ENCODE measurements at regions not wholly inside any gene's neighbourhood (a gene's known extent, or its start where the extent isn't known, plus 50 kb on each side); places are given as distances from the start of the nearest gene placed in this dataset.

- TF ChIP-seq ZMIZ1 (IDR thresholded peaks at IDR 0.05; ENCODE audit: low read depth in 2 of 2, low read length in 2 of 2) (no peak), E2F6 (IDR thresholded peaks at IDR 0.05; ENCODE audit: borderline replicate concordance in 1 of 2, extremely low read depth in 1 of 2, insufficient read depth in 1 of 2, insufficient read length in 1 of 2, low read depth in 1 of 2, low read length in 1 of 2, poor library complexity in 1 of 2, severe bottlenecking in 1 of 2) (no peak), ZBTB34 (CRISPR knock-in tag; IDR thresholded peaks at IDR 0.05) (no peak), MBD2 (IDR thresholded peaks at IDR 0.05; ENCODE audit: borderline replicate concordance, low read depth) (no peak), CLOCK (CRISPR knock-in tag; IDR thresholded peaks at IDR 0.05; ENCODE audit: borderline replicate concordance) (no peak), FUS (optimal IDR thresholded peaks at IDR 0.05; ENCODE audit: low read depth, low read length) (no peak), RERE (CRISPR knock-in tag; IDR thresholded peaks at IDR 0.05; ENCODE audit: borderline replicate concordance) (no peak), THRAP3 (IDR thresholded peaks at IDR 0.05; ENCODE audit: borderline replicate concordance) (no peak), JUNB (CRISPR knock-in tag; conservative IDR thresholded peaks at IDR 0.05) (no peak)
Measured at GRCh38 chr9:82732928-82733327, 330.0 kb downstream of the RASEF start (continued).

Measured in K562 (cell line).